ENCODE measurements at regions not wholly inside any gene's neighbourhood (a gene's known extent, or its start where the extent isn't known, plus 50 kb on each side); places are given as distances from the start of the nearest gene placed in this dataset.

GRCh38 chr13:71028884-71029283 is 838.1 kb downstream of the DACH1 start:
- H3K27ac ChIP-seq (ENCODE audit: low read length): no peak overlapping the region
- no peak overlapping the region for H3K4me3 ChIP-seq (ENCODE audit: low read length)
- no peak overlapping the region for H3K9ac ChIP-seq (ENCODE audit: low read length)
- H3K27me3 ChIP-seq (ENCODE audit: control insufficient read depth, insufficient read depth, low read length): peaks cover 100% of the 10 kb centered on the region
- no peaks in the 10 kb centered on the region for H3K36me3 ChIP-seq (ENCODE audit: control insufficient read depth, low read depth, low read length)
- H3K9me3 ChIP-seq (ENCODE audit: control insufficient read depth, low read depth, low read length): peaks cover 15% of the 10 kb centered on the region
- H3K4me1 ChIP-seq (ENCODE audit: control insufficient read depth, low read depth, low read length): peaks cover 7% of the 10 kb centered on the region

GRCh38 chr13:71021825-71022422 is 845.1 kb downstream of the DACH1 start:
- H3K36me3 ChIP-seq (ENCODE audit: control insufficient read depth, low read depth, low read length): no peaks in the 10 kb centered on the region
- no peaks in the 10 kb centered on the region for H3K9me3 ChIP-seq (ENCODE audit: control insufficient read depth, low read depth, low read length)
- no peak overlapping the region for H3K9ac ChIP-seq (ENCODE audit: low read length)
- peaks cover 40% of the 10 kb centered on the region for H3K27me3 ChIP-seq (ENCODE audit: control insufficient read depth, insufficient read depth, low read length)
- H3K27ac ChIP-seq (ENCODE audit: low read length): no peak overlapping the region
- no peaks in the 10 kb centered on the region for H3K4me1 ChIP-seq (ENCODE audit: control insufficient read depth, low read depth, low read length)
- no peak overlapping the region for H3K4me3 ChIP-seq (ENCODE audit: low read length)

DNA sequence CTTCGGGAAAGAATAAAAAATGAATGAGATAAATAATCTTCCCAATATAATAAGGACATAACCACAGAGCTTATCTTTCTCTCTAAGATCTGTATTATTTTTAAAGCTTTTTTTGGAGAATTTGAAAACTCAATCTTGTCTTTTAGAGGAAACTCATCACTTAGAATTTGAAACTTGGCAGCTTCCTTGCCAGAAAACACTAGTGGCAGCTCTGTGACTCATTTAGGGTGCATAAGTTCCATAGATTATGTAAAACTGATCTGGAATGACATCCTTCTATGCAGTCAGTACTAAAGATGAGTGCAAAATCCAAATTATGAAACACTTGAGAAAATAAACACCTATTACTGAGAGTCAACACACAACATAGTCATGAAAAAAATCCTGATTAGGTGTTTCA is 848.0 kb downstream of the DACH1 start:
- Histone ChIP-seq H3K27me3 (ENCODE audit: control insufficient read depth, insufficient read depth, low read length) (peaks cover 11% of the 10 kb centered on the region), H3K27ac (ENCODE audit: low read length) (no peak overlapping the region), H3K9ac (ENCODE audit: low read length) (no peak overlapping the region), H3K4me3 (ENCODE audit: low read length) (no peak overlapping the region), H3K9me3 (ENCODE audit: control insufficient read depth, low read depth, low read length) (no peaks in the 10 kb centered on the region), H3K4me1 (ENCODE audit: control insufficient read depth, low read depth, low read length) (no peaks in the 10 kb centered on the region), H3K36me3 (ENCODE audit: control insufficient read depth, low read depth, low read length) (no peaks in the 10 kb centered on the region)

- Histone ChIP-seq H3K36me3 (ENCODE audit: control insufficient read depth, low read depth, low read length) (no peaks in the 10 kb centered on the region), H3K4me1 (ENCODE audit: control insufficient read depth, low read depth, low read length) (no peaks in the 10 kb centered on the region), H3K9ac (ENCODE audit: low read length) (no peak overlapping the region), H3K27me3 (ENCODE audit: control insufficient read depth, insufficient read depth, low read length) (peaks cover 7% of the 10 kb centered on the region), H3K4me3 (ENCODE audit: low read length) (no peak overlapping the region), H3K9me3 (ENCODE audit: control insufficient read depth, low read depth, low read length) (no peaks in the 10 kb centered on the region), H3K27ac (ENCODE audit: low read length) (no peak overlapping the region)
Measured at GRCh38 chr13:71018544-71018943, 848.5 kb downstream of the DACH1 start.

DNA sequence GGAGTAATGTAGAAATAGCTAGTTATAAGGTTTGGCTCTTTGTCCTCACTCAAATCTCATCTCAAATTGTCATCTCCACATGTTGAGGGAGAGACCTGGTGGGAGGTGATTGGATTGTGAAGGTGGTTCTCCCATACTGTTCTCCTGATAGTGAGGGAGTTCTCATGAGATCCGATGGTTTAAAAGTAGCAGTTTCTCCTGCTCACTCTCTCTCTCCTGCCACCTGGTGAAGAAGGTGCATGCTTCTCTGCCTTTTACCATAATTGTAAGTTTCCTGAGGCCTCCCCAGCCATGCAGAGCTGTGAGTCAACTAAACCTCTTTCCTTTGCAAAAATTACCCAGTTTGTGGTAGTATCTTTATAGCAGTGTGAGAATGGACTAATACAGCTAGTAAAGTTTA is 849.4 kb downstream of the DACH1 start:
- no peaks in the 10 kb centered on the region for H3K4me1 ChIP-seq (ENCODE audit: control insufficient read depth, low read depth, low read length)
- H3K36me3 ChIP-seq (ENCODE audit: control insufficient read depth, low read depth, low read length): no peaks in the 10 kb centered on the region
- no peaks in the 10 kb centered on the region for H3K27me3 ChIP-seq (ENCODE audit: control insufficient read depth, insufficient read depth, low read length)
- no peak overlapping the region for H3K9ac ChIP-seq (ENCODE audit: low read length)
- no peak overlapping the region for H3K27ac ChIP-seq (ENCODE audit: low read length)
- H3K9me3 ChIP-seq (ENCODE audit: control insufficient read depth, low read depth, low read length): no peaks in the 10 kb centered on the region
- H3K4me3 ChIP-seq (ENCODE audit: low read length): no peak overlapping the region

GRCh38 chr13:71015516-71015915 is 851.5 kb downstream of the DACH1 start:
- Histone ChIP-seq H3K36me3 (ENCODE audit: control insufficient read depth, low read depth, low read length) (no peaks in the 10 kb centered on the region), H3K4me3 (ENCODE audit: low read length) (no peak overlapping the region), H3K4me1 (ENCODE audit: control insufficient read depth, low read depth, low read length) (no peaks in the 10 kb centered on the region), H3K27ac (ENCODE audit: low read length) (no peak overlapping the region), H3K27me3 (ENCODE audit: control insufficient read depth, insufficient read depth, low read length) (no peaks in the 10 kb centered on the region), H3K9ac (ENCODE audit: low read length) (no peak overlapping the region), H3K9me3 (ENCODE audit: control insufficient read depth, low read depth, low read length) (no peaks in the 10 kb centered on the region)

- H3K27me3 ChIP-seq (ENCODE audit: control insufficient read depth, insufficient read depth, low read length): no peaks in the 10 kb centered on the region
- H3K27ac ChIP-seq (ENCODE audit: low read length): no peak overlapping the region
- H3K4me1 ChIP-seq (ENCODE audit: control insufficient read depth, low read depth, low read length): no peaks in the 10 kb centered on the region
- no peak overlapping the region for H3K4me3 ChIP-seq (ENCODE audit: low read length)
- no peaks in the 10 kb centered on the region for H3K36me3 ChIP-seq (ENCODE audit: control insufficient read depth, low read depth, low read length)
- H3K9ac ChIP-seq (ENCODE audit: low read length): no peak overlapping the region
- no peaks in the 10 kb centered on the region for H3K9me3 ChIP-seq (ENCODE audit: control insufficient read depth, low read depth, low read length)
Measured at GRCh38 chr13:71015021-71015420, 852.0 kb downstream of the DACH1 start.

- no peaks in the 10 kb centered on the region for H3K4me1 ChIP-seq (ENCODE audit: control insufficient read depth, low read depth, low read length)
Measured at GRCh38 chr13:71005919-71006318, 861.1 kb downstream of the DACH1 start.

DNA sequence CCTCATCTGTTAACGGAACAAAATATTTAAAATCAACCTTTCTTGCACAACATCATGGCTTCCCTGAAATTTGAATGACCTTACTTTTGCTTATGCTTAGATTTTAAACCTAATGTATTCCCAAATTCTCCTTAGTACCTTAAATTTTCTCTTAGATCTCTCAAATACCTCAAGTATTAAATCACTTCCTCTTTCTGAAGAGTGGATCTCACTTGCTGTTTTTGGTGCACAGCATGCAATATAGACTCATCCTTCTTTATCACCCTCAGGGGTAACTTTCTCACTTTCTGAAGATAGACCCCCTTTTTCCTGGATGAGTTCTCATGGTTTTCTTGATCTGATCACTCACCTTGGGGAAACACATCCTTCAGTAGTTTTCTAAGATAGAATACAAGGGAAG is 871.7 kb downstream of the DACH1 start:
- no peaks in the 10 kb centered on the region for H3K9me3 ChIP-seq (ENCODE audit: control insufficient read depth, low read depth, low read length)
- H3K9ac ChIP-seq (ENCODE audit: low read length): no peak overlapping the region
- no peak overlapping the region for H3K4me3 ChIP-seq (ENCODE audit: low read length)
- H3K4me1 ChIP-seq (ENCODE audit: control insufficient read depth, low read depth, low read length): no peaks in the 10 kb centered on the region
- no peak overlapping the region for H3K27ac ChIP-seq (ENCODE audit: low read length)
- H3K27me3 ChIP-seq (ENCODE audit: control insufficient read depth, insufficient read depth, low read length): no peaks in the 10 kb centered on the region
- H3K36me3 ChIP-seq (ENCODE audit: control insufficient read depth, low read depth, low read length): no peaks in the 10 kb centered on the region

More at GRCh38 chr13:71005919-71006318, 861.1 kb downstream of the DACH1 start:
- no peak overlapping the region for H3K9ac ChIP-seq (ENCODE audit: low read length)
- no peaks in the 10 kb centered on the region for H3K9me3 ChIP-seq (ENCODE audit: control insufficient read depth, low read depth, low read length)
- no peak overlapping the region for H3K27ac ChIP-seq (ENCODE audit: low read length)
- no peaks in the 10 kb centered on the region for H3K27me3 ChIP-seq (ENCODE audit: control insufficient read depth, insufficient read depth, low read length)
- no peak overlapping the region for H3K4me3 ChIP-seq (ENCODE audit: low read length)
- no peaks in the 10 kb centered on the region for H3K36me3 ChIP-seq (ENCODE audit: control insufficient read depth, low read depth, low read length)

GRCh38 chr13:70994191-70994590 is 872.8 kb downstream of the DACH1 start:
- H3K9ac ChIP-seq (ENCODE audit: low read length): no peak overlapping the region
- no peak overlapping the region for H3K27ac ChIP-seq (ENCODE audit: low read length)
- H3K27me3 ChIP-seq (ENCODE audit: control insufficient read depth, insufficient read depth, low read length): no peaks in the 10 kb centered on the region
- no peaks in the 10 kb centered on the region for H3K9me3 ChIP-seq (ENCODE audit: control insufficient read depth, low read depth, low read length)
- no peaks in the 10 kb centered on the region for H3K36me3 ChIP-seq (ENCODE audit: control insufficient read depth, low read depth, low read length)
- H3K4me1 ChIP-seq (ENCODE audit: control insufficient read depth, low read depth, low read length): no peaks in the 10 kb centered on the region
- no peak overlapping the region for H3K4me3 ChIP-seq (ENCODE audit: low read length)

DNA sequence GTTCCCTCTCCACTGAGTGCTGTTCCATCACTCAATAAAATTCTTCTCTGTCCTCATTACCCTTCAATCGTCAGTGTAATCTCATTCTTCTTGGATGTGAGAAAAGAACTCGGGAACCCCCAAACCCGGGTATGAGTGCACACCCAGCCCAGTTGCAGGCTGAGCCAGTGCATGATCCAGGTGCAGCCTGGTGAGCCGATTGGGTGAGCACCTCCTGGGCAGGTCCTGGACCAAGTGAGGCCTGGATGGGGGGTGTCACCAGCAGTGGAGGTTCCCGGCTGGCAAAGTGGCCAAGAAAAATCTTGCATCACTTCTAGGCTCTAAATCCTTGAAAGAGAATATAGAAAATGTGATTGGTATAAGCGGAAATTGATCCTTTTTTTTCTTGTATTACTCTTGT is 878.8 kb upstream of the KLHL1 start:
- Histone ChIP-seq H3K4me1 (ENCODE audit: control insufficient read depth, low read depth, low read length) (no peaks in the 10 kb centered on the region), H3K9ac (ENCODE audit: low read length) (no peak overlapping the region), H3K9me3 (ENCODE audit: control insufficient read depth, low read depth, low read length) (no peaks in the 10 kb centered on the region), H3K27ac (ENCODE audit: low read length) (no peak overlapping the region), H3K36me3 (ENCODE audit: control insufficient read depth, low read depth, low read length) (no peaks in the 10 kb centered on the region), H3K27me3 (ENCODE audit: control insufficient read depth, insufficient read depth, low read length) (no peaks in the 10 kb centered on the region), H3K4me3 (ENCODE audit: low read length) (no peak overlapping the region)

GRCh38 chr13:70985371-70985770 is 877.1 kb upstream of the KLHL1 start:
- Histone ChIP-seq H3K36me3 (ENCODE audit: control insufficient read depth, low read depth, low read length) (no peaks in the 10 kb centered on the region), H3K27ac (ENCODE audit: low read length) (no peak overlapping the region), H3K9me3 (ENCODE audit: control insufficient read depth, low read depth, low read length) (no peaks in the 10 kb centered on the region), H3K9ac (ENCODE audit: low read length) (no peak overlapping the region), H3K27me3 (ENCODE audit: control insufficient read depth, insufficient read depth, low read length) (no peaks in the 10 kb centered on the region), H3K4me1 (ENCODE audit: control insufficient read depth, low read depth, low read length) (no peaks in the 10 kb centered on the region), H3K4me3 (ENCODE audit: low read length) (no peak overlapping the region)

All from iPS-18a (cell line).